ENCODE measurements at regions not wholly inside any gene's neighbourhood (a gene's known extent, or its start where the extent isn't known, plus 50 kb on each side); places are given as distances from the start of the nearest gene placed in this dataset.

DNA sequence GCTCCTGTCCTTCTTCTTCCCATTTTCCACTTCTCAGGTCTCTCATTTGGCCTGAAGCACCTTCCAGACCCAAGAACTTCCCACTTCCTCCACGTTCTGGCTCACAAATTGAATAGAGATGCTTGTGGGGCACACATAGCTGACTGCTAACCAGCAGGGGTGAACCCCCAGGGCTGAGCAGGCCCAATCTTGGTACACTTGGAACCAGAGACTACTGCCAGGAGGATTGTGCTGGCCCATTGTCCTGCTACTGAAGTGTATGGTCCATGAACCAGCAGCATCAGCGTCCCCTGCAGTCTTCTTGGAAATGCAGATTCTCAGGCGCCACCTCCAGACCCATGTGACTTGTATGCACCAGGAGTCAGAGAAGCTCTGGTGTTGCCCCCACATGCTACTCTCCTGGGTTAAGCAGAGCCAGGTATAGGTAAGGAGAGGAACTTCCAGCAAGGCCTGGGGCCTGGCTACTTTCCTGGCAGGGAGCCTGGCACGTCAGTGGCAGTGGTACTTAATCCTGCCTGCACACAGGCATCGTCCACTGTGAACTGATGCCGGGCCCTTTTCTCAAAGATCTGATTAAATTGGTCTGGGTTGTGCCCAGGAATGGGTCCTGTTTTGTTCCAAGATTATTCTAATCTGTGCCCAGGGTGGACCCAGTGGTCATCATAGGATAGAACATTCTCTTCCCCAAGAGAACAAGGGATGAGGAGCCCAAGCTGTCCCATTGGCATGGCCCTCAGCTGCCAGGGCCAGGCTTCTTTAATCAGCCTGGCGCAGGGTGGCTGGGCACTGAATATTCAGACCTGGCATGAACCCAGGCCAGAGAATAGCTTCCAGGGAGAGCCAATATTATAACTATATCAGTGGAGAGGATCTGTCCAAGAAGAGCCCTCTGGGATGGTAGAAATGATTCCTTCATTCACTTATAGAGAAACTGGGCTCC is 248.7 kb downstream of the SOX11 start:
- no peak for DNase-seq (ENCODE audit: extremely low spot score, unreplicated experiment)
- Mint-ChIP-seq H3K4me1 (ENCODE audit: unreplicated experiment) (no peaks in the 10 kb centered on the region), H3K27me3 (ENCODE audit: unreplicated experiment) (peaks cover 11% of the 10 kb centered on the region), H3K27ac (ENCODE audit: unreplicated experiment) (no peak overlapping the region), H3K36me3 (ENCODE audit: unreplicated experiment) (no peaks in the 10 kb centered on the region), H3K9me3 (ENCODE audit: unreplicated experiment) (no peaks in the 10 kb centered on the region), H3K4me3 (ENCODE audit: unreplicated experiment) (no peak overlapping the region)
- TF ChIP-seq, protein P1, sequence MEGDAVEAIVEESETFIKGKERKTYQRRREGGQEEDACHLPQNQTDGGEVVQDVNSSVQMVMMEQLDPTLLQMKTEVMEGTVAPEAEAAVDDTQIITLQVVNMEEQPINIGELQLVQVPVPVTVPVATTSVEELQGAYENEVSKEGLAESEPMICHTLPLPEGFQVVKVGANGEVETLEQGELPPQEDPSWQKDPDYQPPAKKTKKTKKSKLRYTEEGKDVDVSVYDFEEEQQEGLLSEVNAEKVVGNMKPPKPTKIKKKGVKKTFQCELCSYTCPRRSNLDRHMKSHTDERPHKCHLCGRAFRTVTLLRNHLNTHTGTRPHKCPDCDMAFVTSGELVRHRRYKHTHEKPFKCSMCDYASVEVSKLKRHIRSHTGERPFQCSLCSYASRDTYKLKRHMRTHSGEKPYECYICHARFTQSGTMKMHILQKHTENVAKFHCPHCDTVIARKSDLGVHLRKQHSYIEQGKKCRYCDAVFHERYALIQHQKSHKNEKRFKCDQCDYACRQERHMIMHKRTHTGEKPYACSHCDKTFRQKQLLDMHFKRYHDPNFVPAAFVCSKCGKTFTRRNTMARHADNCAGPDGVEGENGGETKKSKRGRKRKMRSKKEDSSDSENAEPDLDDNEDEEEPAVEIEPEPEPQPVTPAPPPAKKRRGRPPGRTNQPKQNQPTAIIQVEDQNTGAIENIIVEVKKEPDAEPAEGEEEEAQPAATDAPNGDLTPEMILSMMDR (IDR thresholded peaks at IDR 0.05): no peak

DNA sequence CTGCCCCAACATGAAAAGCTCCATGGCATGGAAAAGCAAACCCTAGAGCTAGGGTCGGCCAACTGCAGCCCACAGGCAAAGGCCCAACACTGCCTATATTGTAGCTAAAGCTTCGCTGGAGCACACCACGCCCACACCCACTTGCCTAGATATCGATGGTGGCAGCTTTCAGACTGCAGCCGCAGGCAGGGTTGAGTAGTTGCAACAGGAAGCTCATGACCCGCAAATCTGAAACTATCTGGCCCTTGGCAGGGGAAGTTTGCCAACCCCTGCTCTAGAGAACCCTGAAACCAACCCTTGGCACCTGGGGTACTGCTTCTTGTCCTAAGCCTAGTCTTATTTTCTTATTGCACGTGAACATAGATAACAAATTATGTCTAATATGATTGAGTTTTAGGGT is 250.0 kb downstream of the SOX11 start:
- H3K27me3 Mint-ChIP-seq (ENCODE audit: unreplicated experiment): peaks cover 9% of the 10 kb centered on the region
- H3K9me3 Mint-ChIP-seq (ENCODE audit: unreplicated experiment): no peaks in the 10 kb centered on the region
- no peak overlapping the region for H3K4me3 Mint-ChIP-seq (ENCODE audit: unreplicated experiment)
- H3K36me3 Mint-ChIP-seq (ENCODE audit: unreplicated experiment): no peaks in the 10 kb centered on the region
- H3K4me1 Mint-ChIP-seq (ENCODE audit: unreplicated experiment): no peaks in the 10 kb centered on the region
- no peak overlapping the region for H3K27ac Mint-ChIP-seq (ENCODE audit: unreplicated experiment)
- DNase-seq (ENCODE audit: extremely low spot score, unreplicated experiment): no peak
- TF ChIP-seq, protein P1 (IDR thresholded peaks at IDR 0.05): no peak

DNA sequence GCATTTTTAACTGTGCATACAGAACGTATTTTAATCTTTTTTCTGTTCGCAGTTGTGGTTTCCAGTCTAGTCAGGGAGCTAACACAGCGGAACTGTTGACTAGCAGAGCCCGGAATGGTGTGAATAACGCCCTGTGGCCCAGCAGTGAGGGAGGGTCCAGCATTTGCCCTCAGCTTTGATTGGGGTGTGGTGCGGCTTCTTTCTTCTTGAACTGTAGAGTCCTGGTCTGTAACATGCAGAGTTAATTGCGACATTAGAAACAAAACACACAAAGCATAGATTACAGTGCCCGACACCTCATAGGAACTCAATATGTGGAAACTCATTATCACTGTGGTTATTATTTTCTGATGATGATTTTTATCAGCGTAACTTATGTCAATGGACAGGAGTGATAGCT is 253.6 kb downstream of the SOX11 start:
- no peaks in the 10 kb centered on the region for H3K4me1 Mint-ChIP-seq (ENCODE audit: unreplicated experiment)
- no peaks in the 10 kb centered on the region for H3K9me3 Mint-ChIP-seq (ENCODE audit: unreplicated experiment)
- TF ChIP-seq, protein P1 (IDR thresholded peaks at IDR 0.05): no peak
- H3K27me3 Mint-ChIP-seq (ENCODE audit: unreplicated experiment): peaks cover 5% of the 10 kb centered on the region
- no peak for DNase-seq (ENCODE audit: extremely low spot score, unreplicated experiment)
- H3K27ac Mint-ChIP-seq (ENCODE audit: unreplicated experiment): no peak overlapping the region
- H3K36me3 Mint-ChIP-seq (ENCODE audit: unreplicated experiment): no peaks in the 10 kb centered on the region
- H3K4me3 Mint-ChIP-seq (ENCODE audit: unreplicated experiment): no peak overlapping the region

DNA sequence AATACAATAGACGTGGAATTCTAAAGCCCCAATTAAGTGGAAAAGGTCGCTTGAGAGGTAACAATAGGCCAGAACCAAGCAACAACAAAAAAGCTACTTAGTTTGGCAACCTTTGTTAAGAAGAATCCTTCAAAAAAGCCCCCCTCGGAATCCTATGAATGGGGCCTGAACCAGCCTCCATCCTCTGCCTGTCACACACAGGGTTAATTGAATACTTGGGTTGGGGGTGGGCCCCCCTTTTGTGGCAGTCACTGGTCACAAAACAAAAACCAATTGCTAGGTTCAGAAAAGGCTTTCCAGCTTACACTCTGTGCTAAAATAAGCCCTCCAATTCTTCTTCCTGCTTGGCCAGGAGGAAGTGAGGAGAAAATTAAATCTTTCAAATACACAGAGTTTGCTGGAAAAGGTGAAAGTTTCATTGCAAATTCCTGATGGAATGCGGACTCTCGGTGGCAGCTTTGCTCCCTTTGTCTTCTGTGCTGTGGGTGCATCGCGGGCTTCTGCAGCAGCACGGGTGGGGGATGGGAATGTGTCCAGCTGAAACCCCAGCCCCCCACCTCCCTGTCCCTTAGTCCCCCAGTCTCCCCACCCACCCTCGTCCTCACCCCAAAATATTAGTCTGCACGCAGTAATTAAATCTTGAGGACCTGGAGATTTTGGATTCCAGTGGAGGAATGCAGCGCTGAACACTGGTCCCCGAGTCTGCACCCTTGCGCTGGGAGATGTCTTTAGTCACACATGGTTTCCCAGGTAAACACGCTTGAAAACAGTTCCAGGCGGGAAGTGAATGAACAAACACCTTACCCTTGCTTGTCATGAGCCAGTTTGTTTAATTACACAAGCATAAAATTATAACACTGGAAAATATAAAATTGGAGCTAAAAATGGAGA is 254.3 kb downstream of the SOX11 start:
- H3K4me1 Mint-ChIP-seq (ENCODE audit: unreplicated experiment): no peaks in the 10 kb centered on the region
- no peak for DNase-seq (ENCODE audit: extremely low spot score, unreplicated experiment)
- H3K9me3 Mint-ChIP-seq (ENCODE audit: unreplicated experiment): no peaks in the 10 kb centered on the region
- H3K27me3 Mint-ChIP-seq (ENCODE audit: unreplicated experiment): peaks cover 5% of the 10 kb centered on the region
- no peak overlapping the region for H3K4me3 Mint-ChIP-seq (ENCODE audit: unreplicated experiment)
- TF ChIP-seq, protein P1 (IDR thresholded peaks at IDR 0.05): no peak
- no peaks in the 10 kb centered on the region for H3K36me3 Mint-ChIP-seq (ENCODE audit: unreplicated experiment)
- no peak overlapping the region for H3K27ac Mint-ChIP-seq (ENCODE audit: unreplicated experiment)

DNA sequence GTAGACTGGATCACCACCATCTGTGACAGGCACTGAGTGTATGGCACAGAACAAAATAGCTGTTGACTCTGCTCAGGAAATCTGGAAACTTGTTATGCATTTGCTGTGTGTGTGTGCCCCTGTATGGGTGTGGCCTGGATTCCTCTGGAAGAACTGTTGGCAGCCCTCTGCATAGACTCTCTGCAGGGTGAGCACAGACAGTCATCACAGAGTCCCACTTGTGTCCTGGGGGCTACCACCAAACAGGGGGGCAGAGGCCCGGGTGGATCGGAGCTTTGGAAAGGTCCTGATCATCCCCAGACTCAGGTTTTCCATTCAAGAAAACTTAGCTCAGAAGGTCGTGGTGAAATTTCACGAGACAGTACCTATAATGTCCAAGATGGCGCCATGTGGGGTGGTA is 258.6 kb downstream of the SOX11 start:
- Mint-ChIP-seq H3K36me3 (ENCODE audit: unreplicated experiment) (no peaks in the 10 kb centered on the region), H3K9me3 (ENCODE audit: unreplicated experiment) (no peaks in the 10 kb centered on the region), H3K4me3 (ENCODE audit: unreplicated experiment) (no peak overlapping the region), H3K27me3 (ENCODE audit: unreplicated experiment) (peaks cover 3% of the 10 kb centered on the region), H3K27ac (ENCODE audit: unreplicated experiment) (no peak overlapping the region), H3K4me1 (ENCODE audit: unreplicated experiment) (no peaks in the 10 kb centered on the region)
- DNase-seq (ENCODE audit: extremely low spot score, unreplicated experiment): no peak
- TF ChIP-seq, protein P1 (IDR thresholded peaks at IDR 0.05): no peak

All from osteocyte (in vitro differentiated cells).